Uterus (tissue), 3 donors: ENCODE measurements at regions not wholly inside any gene's neighbourhood (a gene's known extent, or its start where the extent isn't known, plus 50 kb on each side); places are given as distances from the start of the nearest gene placed in this dataset. TPM values are rescaled to one million over a fixed set of nuclear protein-coding genes. Genes with fewer than 3 reads are reported as not detected.

Experiments
- DNase-seq, 2 donors: peaks; one replicate each; pipeline ENCODE4 v3.0.0-alpha.2; 2019 to 2020
- H3K27ac ChIP-seq, 2 donors: fragments of 200-600 bp; sonication (generic); 1 replicate in 1 of 2; 2 replicates in 1 of 2; pipeline ENCODE4 v1.5.1; 2016 to 2018
- H3K27me3 ChIP-seq, 2 donors: fragments of 200-600 bp; sonication (generic); one replicate each; pipeline ENCODE4 v1.5.1; 2018 to 2019; ENCODE audit warnings: control low read depth in 1 of 2
- H3K36me3 ChIP-seq, 2 donors: fragments of 200-600 bp; sonication (generic); one replicate each; pipeline ENCODE4 v1.5.1; 2019; ENCODE audit warnings: control low read depth in 1 of 2
- H3K4me1 ChIP-seq, 2 donors: fragments of 200-600 bp; sonication (generic); one replicate each; pipeline ENCODE4 v1.5.1; 2018 to 2019; ENCODE audit warnings: control low read depth in 1 of 2
- H3K4me3 ChIP-seq, 2 donors: fragments of 200-600 bp; sonication (generic); 1 replicate in 1 of 2; 2 replicates in 1 of 2; pipeline ENCODE4 v1.5.1; 2018 to 2019; ENCODE audit warnings: mild to moderate bottlenecking in 1 of 2
- H3K9me3 ChIP-seq, 2 donors: fragments of 200-600 bp; sonication (generic); one replicate each; pipeline ENCODE4 v1.5.1; 2019; ENCODE audit warnings: control low read depth in 1 of 2
- CTCF ChIP-seq, 4 experiments: fragments of 200-600 bp in 2 of 4; fragments of 450-650 bp in 2 of 4; sonication (generic) in 2 of 4; IDR thresholded peaks; one replicate each; pipeline ENCODE4 v1.5.1; 2016 to 2019; ENCODE audit warnings: antibody characterized with exemption in 4 of 4, mild to moderate bottlenecking in 2 of 4, moderate library complexity in 1 of 4
- POLR2A ChIP-seq, 2 donors: fragments of 450-650 bp; IDR thresholded peaks; one replicate each; pipeline ENCODE4 v1.6.1; 2016; ENCODE audit warnings: antibody characterized with exemption in 2 of 2, mild to moderate bottlenecking in 1 of 2, moderate library complexity in 1 of 2
- intact Hi-C: fragments of 100-400 bp; cut with DNase I; formaldehyde crosslinking; loops from one replicate; pipeline ENCODE4 v1.15.1; 2023; ENCODE audit warnings: low total_unique reads
- small RNA-seq: library from RNA; depleted of rRNA; stranded (forward); fragments of <200 nt; gene quantifications from one replicate; pipeline ENCODE3, GENCODE V24; 2016
- donor health status: DM: yes; HTN: yes; CAD: no.

- H3K9me3 ChIP-seq: no peaks in the 10 kb centered on the region
- H3K27ac ChIP-seq: no peak overlapping the region
- H3K4me1 ChIP-seq: no peaks in the 10 kb centered on the region
- H3K4me3 ChIP-seq: no peak overlapping the region
- no peaks in the 10 kb centered on the region for H3K27me3 ChIP-seq
- intact Hi-C loops: no loop called here
- no peak for TF ChIP-seq CTCF (IDR thresholded peaks at IDR 0.05)
- TF ChIP-seq POLR2A (IDR thresholded peaks at IDR 0.05): no peak
- H3K36me3 ChIP-seq: no peaks in the 10 kb centered on the region
- no peak for DNase-seq
These were observed 53.8 kb upstream of the CLINT1 start for GRCh38 chr5:157912621-157913325.

GRCh38 chr5:157911568-157911967 is 52.6 kb upstream of the CLINT1 start:
- DNase-seq: no peak
- no peak overlapping the region for H3K4me3 ChIP-seq
- H3K27me3 ChIP-seq: no peaks in the 10 kb centered on the region
- no peaks in the 10 kb centered on the region for H3K36me3 ChIP-seq
- no peaks in the 10 kb centered on the region for H3K4me1 ChIP-seq
- no peak overlapping the region for H3K27ac ChIP-seq
- TF ChIP-seq CTCF (IDR thresholded peaks at IDR 0.05): no peak
- TF ChIP-seq POLR2A (IDR thresholded peaks at IDR 0.05): no peak
- intact Hi-C loops: no loop called here
- H3K9me3 ChIP-seq: no peaks in the 10 kb centered on the region

Small RNA genes lying in the stretch of these regions (small RNA-seq; reads per million reads assigned to genes)
- gene AC091979.2 (not detected), gene RNU2-48P (0.36 reads per million)
